ENCODE measurements at regions not wholly inside any gene's neighbourhood (a gene's known extent, or its start where the extent isn't known, plus 50 kb on each side); places are given as distances from the start of the nearest gene placed in this dataset.

GRCh38 chr5:125274211-125274610 lies 527.8 kb upstream of the ZNF608 start:
- Histone ChIP-seq H3K27ac (no peak overlapping the region), H3K4me3 (replicated peaks in 1 of 3) (no peak overlapping the region), H3K27me3 (no peaks in the 10 kb centered on the region), H3K9me3 (no peaks in the 10 kb centered on the region), H3K36me3 (no peaks in the 10 kb centered on the region), H3K4me1 (no peaks in the 10 kb centered on the region)
- TF ChIP-seq POLR2A (IDR thresholded peaks at IDR 0.05): no peak
- TF ChIP-seq CTCF (IDR thresholded peaks at IDR 0.05): no peak
- intact Hi-C loops (cut with DNase I): no loop called here
- 71 to 73% methylated on average over 1 of the region's 1 CpG for WGBS, 2 donors
- DNase-seq: no peak

- no peak for TF ChIP-seq POLR2A (IDR thresholded peaks at IDR 0.05)
- TF ChIP-seq CTCF (IDR thresholded peaks at IDR 0.05): no peak
- Histone ChIP-seq H3K4me1 (no peaks in the 10 kb centered on the region), H3K36me3 (no peaks in the 10 kb centered on the region), H3K4me3 (replicated peaks in 1 of 3) (no peak overlapping the region), H3K27ac (no peak overlapping the region), H3K9me3 (no peaks in the 10 kb centered on the region), H3K27me3 (no peaks in the 10 kb centered on the region)
- DNase-seq: no peak
- intact Hi-C loops (cut with DNase I): no loop called here
- 52 to 56% methylated on average over 1 of the region's 1 CpG for WGBS, 2 donors
These were observed 528.7 kb upstream of the ZNF608 start for GRCh38 chr5:125274938-125275724.

- no peak for TF ChIP-seq POLR2A (IDR thresholded peaks at IDR 0.05)
- no peak for TF ChIP-seq CTCF (IDR thresholded peaks at IDR 0.05)
- no peaks in the 10 kb centered on the region for H3K9me3 ChIP-seq
- no peak overlapping the region for H3K27ac ChIP-seq
- no peaks in the 10 kb centered on the region for H3K27me3 ChIP-seq
- WGBS, 2 donors: 89 to 93% methylated on average over 3 of the region's 3 CpGs
- intact Hi-C loops (cut with DNase I): no loop called here
- no peak for DNase-seq
- H3K4me1 ChIP-seq: no peaks in the 10 kb centered on the region
- no peaks in the 10 kb centered on the region for H3K36me3 ChIP-seq
- no peak overlapping the region for H3K4me3 ChIP-seq (replicated peaks in 1 of 3)
These were observed 529.3 kb upstream of the ZNF608 start for GRCh38 chr5:125275725-125276090.

GRCh38 chr5:125276096-125276495 lies 529.7 kb upstream of the ZNF608 start:
- no peaks in the 10 kb centered on the region for H3K9me3 ChIP-seq

More at GRCh38 chr5:125276096-125276495, 529.7 kb upstream of the ZNF608 start:
- DNase-seq: no peak
- Histone ChIP-seq H3K36me3 (no peaks in the 10 kb centered on the region), H3K27me3 (no peaks in the 10 kb centered on the region), H3K4me3 (replicated peaks in 1 of 3) (no peak overlapping the region), H3K27ac (no peak overlapping the region), H3K4me1 (no peaks in the 10 kb centered on the region)
- TF ChIP-seq CTCF (IDR thresholded peaks at IDR 0.05) (no peak), POLR2A (IDR thresholded peaks at IDR 0.05) (no peak)
- 88 to 92% methylated on average over 2 of the region's 2 CpGs for WGBS, 2 donors
- intact Hi-C loops (cut with DNase I): no loop called here
